GM12873 (cell line): ENCODE measurements at regions not wholly inside any gene's neighbourhood (a gene's known extent, or its start where the extent isn't known, plus 50 kb on each side); places are given as distances from the start of the nearest gene placed in this dataset.

Source experiments
- TF ChIP-seq, protein P1 (sequence below): IDR thresholded peaks from 2 replicates; pipeline ENCODE4 v1.5.1; 2012; ENCODE audit warnings: low read depth, mild to moderate bottlenecking, moderate library complexity, low read length, control low read depth; ENCODE audit not compliant: insufficient read depth; ENCODE audit errors: missing control alignments

DNA sequence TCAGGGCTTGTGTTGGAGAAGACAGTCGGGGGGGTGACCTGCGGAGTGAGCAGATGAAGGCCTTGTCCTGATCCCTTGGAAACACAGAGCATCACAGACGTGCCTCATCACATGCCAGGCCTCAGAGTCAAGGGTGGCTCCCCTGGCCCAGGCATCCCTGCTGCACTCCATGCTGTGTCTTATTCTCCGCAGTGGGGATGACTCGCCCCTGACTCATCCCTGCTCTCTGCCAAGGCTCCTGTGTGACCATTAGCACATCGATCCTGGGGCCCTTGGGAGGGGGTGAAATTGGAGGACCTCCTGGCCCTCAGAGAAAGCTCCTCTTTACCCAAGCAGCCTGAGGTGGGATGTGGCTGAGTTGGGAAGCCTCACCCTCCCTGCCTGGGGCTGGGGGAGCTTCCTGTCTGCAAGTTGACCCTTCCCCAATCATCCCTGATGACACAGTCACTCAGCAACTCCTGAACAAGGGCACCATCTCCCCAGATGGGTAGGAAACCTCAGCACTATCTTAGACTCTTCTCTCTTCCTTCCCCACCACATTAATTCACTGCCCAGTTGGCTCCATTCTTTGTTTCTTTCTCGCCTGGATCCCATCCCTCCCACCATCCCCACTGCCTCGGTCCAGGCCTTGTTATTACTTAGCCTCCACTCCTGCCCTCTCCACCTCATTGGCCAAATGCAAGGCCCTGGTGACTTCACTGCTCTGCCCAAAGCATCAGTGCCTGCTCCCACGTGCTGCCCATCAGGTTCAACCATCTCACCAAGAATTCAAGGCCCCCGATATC, 74.6 kb downstream of the CAMK2N1 start:
- TF ChIP-seq, protein P1, sequence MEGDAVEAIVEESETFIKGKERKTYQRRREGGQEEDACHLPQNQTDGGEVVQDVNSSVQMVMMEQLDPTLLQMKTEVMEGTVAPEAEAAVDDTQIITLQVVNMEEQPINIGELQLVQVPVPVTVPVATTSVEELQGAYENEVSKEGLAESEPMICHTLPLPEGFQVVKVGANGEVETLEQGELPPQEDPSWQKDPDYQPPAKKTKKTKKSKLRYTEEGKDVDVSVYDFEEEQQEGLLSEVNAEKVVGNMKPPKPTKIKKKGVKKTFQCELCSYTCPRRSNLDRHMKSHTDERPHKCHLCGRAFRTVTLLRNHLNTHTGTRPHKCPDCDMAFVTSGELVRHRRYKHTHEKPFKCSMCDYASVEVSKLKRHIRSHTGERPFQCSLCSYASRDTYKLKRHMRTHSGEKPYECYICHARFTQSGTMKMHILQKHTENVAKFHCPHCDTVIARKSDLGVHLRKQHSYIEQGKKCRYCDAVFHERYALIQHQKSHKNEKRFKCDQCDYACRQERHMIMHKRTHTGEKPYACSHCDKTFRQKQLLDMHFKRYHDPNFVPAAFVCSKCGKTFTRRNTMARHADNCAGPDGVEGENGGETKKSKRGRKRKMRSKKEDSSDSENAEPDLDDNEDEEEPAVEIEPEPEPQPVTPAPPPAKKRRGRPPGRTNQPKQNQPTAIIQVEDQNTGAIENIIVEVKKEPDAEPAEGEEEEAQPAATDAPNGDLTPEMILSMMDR, result no peak

DNA sequence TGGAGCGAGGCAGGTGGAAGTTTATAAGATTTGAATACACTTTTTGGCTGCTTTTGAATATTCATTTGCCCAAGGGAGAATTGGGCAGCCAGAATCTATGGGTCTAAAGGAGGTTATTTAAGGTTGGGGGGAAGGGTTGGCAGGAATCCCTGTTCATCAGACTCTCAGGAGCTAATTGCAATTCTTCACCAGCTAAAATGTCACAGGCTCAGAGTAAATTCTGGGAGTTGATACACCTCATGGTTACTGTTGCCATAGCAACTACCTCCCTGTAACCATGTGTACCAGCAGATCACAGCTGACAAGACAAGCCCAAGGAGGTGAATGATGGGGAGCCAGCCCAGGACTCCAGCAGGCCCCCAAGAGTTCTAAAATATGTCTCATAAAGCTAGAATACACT, 75.5 kb downstream of the CAMK2N1 start:
- TF ChIP-seq, protein P1, result no peak

DNA sequence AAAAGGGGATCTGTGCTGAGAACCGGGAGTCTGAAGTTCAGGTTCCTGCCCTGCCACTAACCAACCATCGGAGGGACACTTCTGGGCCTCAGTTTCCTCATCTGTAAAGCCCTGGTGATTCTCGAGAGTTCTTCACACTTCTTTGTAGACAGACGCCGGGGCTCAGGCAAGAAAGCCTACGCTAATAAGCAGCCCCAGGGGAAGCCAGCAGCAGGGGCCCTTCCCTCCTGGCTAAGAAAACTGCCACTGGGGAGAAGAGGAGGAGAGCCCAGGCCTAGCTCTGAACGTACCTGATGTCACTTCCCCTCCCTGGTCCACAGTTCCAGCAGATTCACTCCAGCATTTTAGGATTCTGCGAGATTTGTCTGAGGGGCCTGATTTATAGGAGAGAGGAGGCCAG, 76.0 kb downstream of the CAMK2N1 start:
- TF ChIP-seq, protein P1, result no peak

DNA sequence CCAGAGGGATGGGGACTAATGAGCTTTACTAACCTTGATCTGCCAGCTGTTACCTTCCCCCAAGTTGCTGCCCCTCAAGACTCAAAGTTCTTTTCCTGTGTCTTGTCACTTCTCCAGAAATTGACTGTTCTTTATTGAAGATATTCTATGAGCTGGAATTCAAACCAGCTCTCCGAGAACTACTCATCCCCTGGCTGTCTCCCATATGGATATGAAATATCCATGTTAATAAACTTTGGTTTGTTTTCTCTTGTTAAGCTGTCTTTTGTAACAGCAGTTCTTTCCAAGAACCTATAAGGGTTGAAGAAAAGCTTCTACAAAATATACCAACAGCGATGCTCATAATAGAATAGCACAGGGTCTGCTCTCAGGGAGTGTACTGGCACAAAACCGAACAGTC, 77.0 kb downstream of the CAMK2N1 start:
- TF ChIP-seq, protein P1, result no peak

DNA sequence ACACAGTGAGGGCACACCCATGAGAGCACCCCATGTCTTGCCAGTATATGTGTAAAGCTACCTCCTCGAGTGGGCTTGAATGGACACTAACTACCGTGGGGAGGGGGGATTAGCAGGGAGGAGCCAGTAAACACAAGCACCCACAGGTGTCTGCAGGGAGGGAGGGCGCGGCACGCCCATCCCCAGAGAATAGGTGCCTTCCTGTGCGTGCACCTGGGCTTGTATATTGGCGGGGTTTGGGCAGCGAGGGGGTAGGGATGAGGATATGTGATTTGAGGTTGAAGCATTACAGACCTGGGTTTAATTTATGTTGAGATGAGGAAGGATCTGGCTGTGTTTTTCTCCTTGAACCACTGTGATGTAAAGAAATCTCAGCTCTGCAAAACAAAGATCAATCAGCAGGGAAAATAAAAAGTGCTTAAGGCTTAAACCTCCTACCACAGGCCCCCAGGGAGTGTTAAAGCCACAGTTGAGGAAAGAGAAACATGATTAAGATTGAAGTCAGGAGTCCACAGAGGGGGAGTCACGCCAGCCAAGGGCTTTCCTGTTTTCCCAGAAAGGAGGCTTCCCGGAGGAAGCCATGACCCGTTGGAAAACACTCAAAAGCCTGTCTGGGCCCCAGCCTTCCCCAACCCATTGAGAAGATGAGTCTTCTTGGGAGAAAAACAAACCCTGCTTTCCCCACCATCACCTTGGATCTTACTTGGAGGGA, 80.0 kb downstream of the CAMK2N1 start:
- TF ChIP-seq, protein P1, result no peak

DNA sequence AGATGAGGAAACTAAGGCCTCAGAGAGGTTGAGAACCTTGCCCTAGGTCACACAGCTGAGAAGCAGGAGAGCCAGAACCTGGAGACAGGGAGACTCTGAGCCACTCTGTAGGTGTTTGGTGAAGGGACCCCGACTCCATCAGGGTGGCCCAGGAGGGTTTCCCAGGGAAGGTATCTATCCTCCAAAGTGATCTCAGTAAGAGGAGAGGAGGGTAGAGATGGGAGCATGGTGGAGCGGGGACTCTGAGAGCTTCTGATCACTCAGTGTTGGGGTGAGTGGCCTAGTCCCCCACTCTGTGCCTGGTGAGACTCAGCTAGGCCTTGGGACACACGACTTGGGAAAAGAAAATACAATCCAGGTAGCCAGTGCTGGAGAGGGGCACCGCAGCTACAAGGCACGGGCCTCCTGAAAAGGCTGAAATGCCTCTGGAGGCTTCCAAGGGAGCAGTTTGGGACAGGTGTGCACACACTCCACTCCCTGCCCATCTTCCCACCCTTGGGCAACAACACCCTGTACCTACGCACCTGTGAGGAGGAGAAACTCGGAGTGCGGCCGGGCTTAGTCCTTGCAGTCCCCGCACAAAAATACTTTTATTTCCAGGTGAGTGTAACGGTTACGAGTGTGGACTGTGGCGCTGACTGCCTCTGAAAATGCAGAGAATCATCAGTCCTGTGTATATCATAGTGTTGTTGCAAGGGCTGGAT, 80.8 kb downstream of the CAMK2N1 start:
- TF ChIP-seq, protein P1, result no peak
